Liver (tissue), 3 donors: ENCODE measurements at regions not wholly inside any gene's neighbourhood (a gene's known extent, or its start where the extent isn't known, plus 50 kb on each side); places are given as distances from the start of the nearest gene placed in this dataset.
A peak's percentile ranks its signal among the peaks of the same experiment; 100 is the strongest.

Source experiments
- EGR1 ChIP-seq, 2 donors: IDR thresholded peaks; 2 replicates each; pipeline ENCODE4 v1.6.1; 2016 to 2018; ENCODE audit warnings: antibody characterized with exemption in 2 of 2, low read depth in 2 of 2
- GABPA ChIP-seq, 2 donors: IDR thresholded peaks in 1 of 2; conservative IDR thresholded peaks in 1 of 2; 2 replicates each; pipeline ENCODE4 v1.6.1; 2016; ENCODE audit warnings: antibody characterized with exemption in 2 of 2, mild to moderate bottlenecking in 1 of 2, moderate library complexity in 1 of 2
- HNF4G ChIP-seq: IDR thresholded peaks from 2 replicates; pipeline ENCODE4 v1.6.1; 2016; ENCODE audit warnings: antibody characterized with exemption
- JUND ChIP-seq, 2 donors: IDR thresholded peaks; 2 replicates each; pipeline ENCODE4 v1.6.1; 2016; ENCODE audit warnings: antibody characterized with exemption in 2 of 2
- RAD21 ChIP-seq, 2 donors: IDR thresholded peaks; 2 replicates each; pipeline ENCODE4 v1.6.1; 2016; ENCODE audit warnings: antibody characterized with exemption in 2 of 2, mild to moderate bottlenecking in 2 of 2
- RXRA ChIP-seq, 2 donors: IDR thresholded peaks; 2 replicates each; pipeline ENCODE4 v1.6.1; 2017 to 2018; ENCODE audit warnings: antibody characterized with exemption in 2 of 2, mild to moderate bottlenecking in 1 of 2
- SP1 ChIP-seq: IDR thresholded peaks from 2 replicates; pipeline ENCODE4 v1.6.1; 2018; ENCODE audit warnings: antibody characterized with exemption, mild to moderate bottlenecking
- TAF1 ChIP-seq: conservative IDR thresholded peaks from 2 replicates; pipeline ENCODE4 v1.6.1; 2016; ENCODE audit warnings: antibody characterized with exemption, mild to moderate bottlenecking
- YY1 ChIP-seq: IDR thresholded peaks from 2 replicates; pipeline ENCODE4 v1.6.1; 2016; ENCODE audit warnings: antibody characterized with exemption, mild to moderate bottlenecking
- TF ChIP-seq, protein P1 (sequence below): IDR thresholded peaks from 2 replicates; pipeline ENCODE4 v1.6.1; 2016; ENCODE audit warnings: antibody characterized with exemption
- TF ChIP-seq, protein P2 (sequence below): fragments of 150-350 bp; IDR thresholded peaks from 2 replicates; pipeline ENCODE4 v1.5.1; 2017; ENCODE audit warnings: improper control_type of control experiment, low read depth, low read length; ENCODE audit not compliant: missing input control
- TF ChIP-seq, protein P3 (sequence below): IDR thresholded peaks from 2 replicates; pipeline ENCODE4 v1.6.1; 2016; ENCODE audit warnings: antibody characterized with exemption
- TF ChIP-seq, protein P4 (sequence below): IDR thresholded peaks from 2 replicates; pipeline ENCODE4 v1.6.1; 2016; ENCODE audit warnings: antibody characterized with exemption
- donor health status: healthy.
- donor health status: healthy.

DNA sequence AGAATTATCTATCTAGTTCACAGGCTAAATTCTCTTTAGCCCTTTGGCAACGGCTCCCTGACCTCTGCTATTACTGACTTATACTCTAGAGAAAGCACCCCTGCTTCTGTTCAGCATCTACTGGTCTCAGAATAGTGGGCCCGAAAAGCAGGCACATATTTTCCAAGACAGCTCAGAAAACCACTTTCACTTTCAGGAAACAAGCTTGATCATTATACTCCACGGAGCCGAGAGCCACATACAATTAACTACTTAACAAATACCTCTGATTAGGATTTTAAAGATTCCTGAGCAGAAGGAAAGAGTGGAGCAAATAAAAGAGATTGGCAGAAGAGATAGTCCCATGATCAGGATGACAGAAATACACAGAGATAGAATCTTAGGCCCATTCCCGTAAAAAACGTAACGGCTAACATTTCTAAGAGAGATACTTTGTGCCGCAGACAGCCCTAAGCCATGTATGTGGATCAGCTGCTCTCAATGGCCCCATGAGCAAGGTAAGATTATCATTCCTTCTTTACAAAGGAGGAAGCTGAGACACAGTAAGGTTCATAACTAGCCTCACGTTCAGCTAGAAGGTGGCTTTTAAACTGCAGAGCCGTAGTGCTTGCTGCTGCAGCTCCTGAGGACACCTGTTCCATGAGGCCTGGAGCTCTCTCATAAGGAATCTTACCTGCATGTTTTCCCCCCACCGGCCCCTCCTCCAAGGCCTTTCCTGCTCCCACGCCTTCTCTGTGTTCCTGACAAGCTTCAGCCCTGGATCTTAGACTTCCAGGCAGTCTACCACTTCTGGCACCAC is 227.2 kb downstream of the FOXO1 start:
- TF ChIP-seq EGR1 (IDR thresholded peaks at IDR 0.05; ENCODE audit: low read depth in 2 of 2) (no peak), TAF1 (no peak), YY1 (no peak), GABPA (IDR thresholded peaks at IDR 0.05 in 1 of 2, conservative IDR thresholded peaks at IDR 0.05 in 1 of 2) (no peak), HNF4G (no peak), JUND (IDR thresholded peaks at IDR 0.05) (no peak), RXRA (IDR thresholded peaks at IDR 0.05) (peak; percentile 48 to 66), SP1 (peak; percentile 46), RAD21 (IDR thresholded peaks at IDR 0.05) (peak; percentile 14 to 20)
- TF ChIP-seq, protein P1, sequence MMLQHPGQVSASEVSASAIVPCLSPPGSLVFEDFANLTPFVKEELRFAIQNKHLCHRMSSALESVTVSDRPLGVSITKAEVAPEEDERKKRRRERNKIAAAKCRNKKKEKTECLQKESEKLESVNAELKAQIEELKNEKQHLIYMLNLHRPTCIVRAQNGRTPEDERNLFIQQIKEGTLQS: no peak
- TF ChIP-seq, protein P2, sequence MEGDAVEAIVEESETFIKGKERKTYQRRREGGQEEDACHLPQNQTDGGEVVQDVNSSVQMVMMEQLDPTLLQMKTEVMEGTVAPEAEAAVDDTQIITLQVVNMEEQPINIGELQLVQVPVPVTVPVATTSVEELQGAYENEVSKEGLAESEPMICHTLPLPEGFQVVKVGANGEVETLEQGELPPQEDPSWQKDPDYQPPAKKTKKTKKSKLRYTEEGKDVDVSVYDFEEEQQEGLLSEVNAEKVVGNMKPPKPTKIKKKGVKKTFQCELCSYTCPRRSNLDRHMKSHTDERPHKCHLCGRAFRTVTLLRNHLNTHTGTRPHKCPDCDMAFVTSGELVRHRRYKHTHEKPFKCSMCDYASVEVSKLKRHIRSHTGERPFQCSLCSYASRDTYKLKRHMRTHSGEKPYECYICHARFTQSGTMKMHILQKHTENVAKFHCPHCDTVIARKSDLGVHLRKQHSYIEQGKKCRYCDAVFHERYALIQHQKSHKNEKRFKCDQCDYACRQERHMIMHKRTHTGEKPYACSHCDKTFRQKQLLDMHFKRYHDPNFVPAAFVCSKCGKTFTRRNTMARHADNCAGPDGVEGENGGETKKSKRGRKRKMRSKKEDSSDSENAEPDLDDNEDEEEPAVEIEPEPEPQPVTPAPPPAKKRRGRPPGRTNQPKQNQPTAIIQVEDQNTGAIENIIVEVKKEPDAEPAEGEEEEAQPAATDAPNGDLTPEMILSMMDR: no peak
- TF ChIP-seq, protein P3, sequence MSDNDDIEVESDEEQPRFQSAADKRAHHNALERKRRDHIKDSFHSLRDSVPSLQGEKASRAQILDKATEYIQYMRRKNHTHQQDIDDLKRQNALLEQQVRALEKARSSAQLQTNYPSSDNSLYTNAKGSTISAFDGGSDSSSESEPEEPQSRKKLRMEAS: no peak
- TF ChIP-seq, protein P4, sequence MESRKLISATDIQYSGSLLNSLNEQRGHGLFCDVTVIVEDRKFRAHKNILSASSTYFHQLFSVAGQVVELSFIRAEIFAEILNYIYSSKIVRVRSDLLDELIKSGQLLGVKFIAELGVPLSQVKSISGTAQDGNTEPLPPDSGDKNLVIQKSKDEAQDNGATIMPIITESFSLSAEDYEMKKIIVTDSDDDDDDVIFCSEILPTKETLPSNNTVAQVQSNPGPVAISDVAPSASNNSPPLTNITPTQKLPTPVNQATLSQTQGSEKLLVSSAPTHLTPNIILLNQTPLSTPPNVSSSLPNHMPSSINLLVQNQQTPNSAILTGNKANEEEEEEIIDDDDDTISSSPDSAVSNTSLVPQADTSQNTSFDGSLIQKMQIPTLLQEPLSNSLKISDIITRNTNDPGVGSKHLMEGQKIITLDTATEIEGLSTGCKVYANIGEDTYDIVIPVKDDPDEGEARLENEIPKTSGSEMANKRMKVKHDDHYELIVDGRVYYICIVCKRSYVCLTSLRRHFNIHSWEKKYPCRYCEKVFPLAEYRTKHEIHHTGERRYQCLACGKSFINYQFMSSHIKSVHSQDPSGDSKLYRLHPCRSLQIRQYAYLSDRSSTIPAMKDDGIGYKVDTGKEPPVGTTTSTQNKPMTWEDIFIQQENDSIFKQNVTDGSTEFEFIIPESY: no peak
